IPS DF 19.7 (cell line): ENCODE measurements at regions not wholly inside any gene's neighbourhood (a gene's known extent, or its start where the extent isn't known, plus 50 kb on each side); places are given as distances from the start of the nearest gene placed in this dataset.

Source experiments
- DNase-seq: peaks from one replicate; pipeline ENCODE4 v3.0.0-alpha.2; 2013; ENCODE audit warnings: low read depth, low spot score

DNA sequence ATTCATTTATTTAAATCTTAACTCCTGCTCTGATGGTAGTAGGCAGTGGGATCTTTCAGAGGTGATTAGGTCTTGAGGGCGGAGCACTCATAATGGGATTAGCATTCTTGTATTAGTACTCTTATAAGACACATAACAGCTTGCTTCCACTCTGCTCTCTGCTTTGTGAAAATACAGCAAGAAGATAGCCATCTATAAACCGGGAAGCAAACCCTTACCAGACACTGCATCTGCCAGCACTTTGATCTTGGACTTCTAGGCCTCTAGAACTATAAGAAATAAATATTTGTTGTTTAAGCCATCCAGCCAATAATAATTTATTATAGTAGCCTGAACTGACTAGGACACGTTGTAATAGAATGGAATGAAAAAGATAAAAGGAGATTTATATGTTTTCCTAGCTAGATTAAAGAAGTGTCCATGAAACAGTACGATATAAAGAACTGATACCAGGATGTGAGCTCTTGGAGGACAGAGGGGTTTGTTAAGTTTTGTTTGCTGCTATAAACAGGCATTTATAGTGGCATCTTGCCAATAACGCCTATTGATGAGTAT, 869.9 kb downstream of the MRPL39 start:
- DNase-seq = no peak

GRCh38 chr21:24730661-24731060, 876.6 kb downstream of the MRPL39 start:
- no peak for DNase-seq

- DNase-seq = no peak
Measured at GRCh38 chr21:24729568-24729967, 877.7 kb downstream of the MRPL39 start.

GRCh38 chr21:24727803-24728440, 879.4 kb downstream of the MRPL39 start:
- DNase-seq = no peak

- no peak for DNase-seq
Measured at GRCh38 chr21:24716281-24716918, 890.9 kb downstream of the MRPL39 start.

GRCh38 chr21:24714646-24715200, 892.6 kb downstream of the MRPL39 start:
- no peak for DNase-seq

- no peak for DNase-seq
Measured at GRCh38 chr21:24705201-24705600, 902.1 kb downstream of the MRPL39 start.

DNA sequence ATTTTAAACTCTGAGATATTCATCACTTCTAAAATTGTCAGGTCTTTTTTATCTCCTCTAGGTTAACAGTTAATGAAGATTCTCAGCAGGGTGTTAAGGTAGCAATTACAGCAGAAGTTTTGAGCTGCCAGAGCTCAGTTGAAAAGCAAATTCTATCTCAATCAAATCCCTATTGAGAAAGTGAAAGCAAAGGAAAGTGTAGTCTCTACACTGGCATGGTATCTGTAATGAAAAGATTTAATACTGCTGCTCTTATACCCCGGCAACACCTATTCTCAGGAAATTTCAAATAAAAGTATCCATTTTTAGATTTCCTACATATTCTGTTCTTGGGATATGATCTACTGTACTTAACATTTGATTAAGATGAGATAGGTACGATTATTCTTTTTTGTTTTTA, 913.5 kb downstream of the MRPL39 start:
- DNase-seq = no peak

GRCh38 chr21:24681456-24681855, 925.8 kb downstream of the MRPL39 start:
- no peak for DNase-seq

- no peak for DNase-seq
Measured at GRCh38 chr21:24671901-24672300, 935.4 kb downstream of the MRPL39 start.

GRCh38 chr21:24658926-24659325, 948.4 kb downstream of the MRPL39 start:
- no peak for DNase-seq

GRCh38 chr21:24658026-24658425, 949.3 kb downstream of the MRPL39 start:
- DNase-seq = no peak

DNA sequence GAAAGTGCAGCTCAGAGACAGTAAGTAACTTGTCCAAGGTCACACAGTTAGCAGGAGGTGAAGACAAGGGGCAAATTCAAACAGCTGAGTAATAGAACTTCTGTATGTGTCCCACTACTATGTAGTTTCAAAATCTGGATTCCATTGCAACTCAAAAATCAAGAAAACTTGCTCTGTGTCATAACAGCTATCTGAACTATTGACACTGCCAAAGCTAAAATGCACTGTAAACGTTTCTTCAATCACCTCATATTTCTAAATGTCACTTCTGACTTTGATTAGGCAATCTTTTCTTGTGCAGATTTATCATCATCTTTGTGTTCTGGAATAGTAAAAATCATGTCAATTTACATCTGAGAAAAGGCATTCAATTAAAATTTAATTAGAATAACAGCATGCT, 957.6 kb downstream of the MRPL39 start:
- DNase-seq = no peak

GRCh38 chr21:24636696-24637095, 970.6 kb downstream of the MRPL39 start:
- DNase-seq = no peak

DNA sequence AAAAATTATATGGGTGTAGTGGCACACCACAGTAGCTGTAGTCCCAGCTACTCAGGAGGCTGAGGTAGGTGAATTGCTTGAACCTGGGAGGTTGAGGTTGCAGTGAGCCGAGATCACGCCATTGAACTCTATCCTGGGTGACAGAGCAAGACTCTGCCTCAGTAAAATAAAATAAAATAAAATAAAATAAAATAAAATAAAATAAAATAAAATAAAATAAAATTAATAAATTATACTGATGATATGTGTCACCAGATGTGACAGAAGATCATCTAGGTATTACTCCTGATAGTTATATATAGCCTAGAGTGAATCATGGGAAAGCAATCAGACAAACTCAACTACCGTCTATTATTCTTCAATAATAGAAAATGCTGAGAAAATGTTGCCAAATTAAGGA, 972.5 kb downstream of the MRPL39 start:
- DNase-seq = no peak

- DNase-seq = no peak
Measured at GRCh38 chr21:24628536-24628935, 978.7 kb downstream of the MRPL39 start.

- no peak for DNase-seq
Measured at GRCh38 chr21:24628046-24628445, 979.2 kb downstream of the MRPL39 start.

- DNase-seq = no peak
Measured at GRCh38 chr21:24617819-24618218, 989.5 kb downstream of the MRPL39 start.

DNA sequence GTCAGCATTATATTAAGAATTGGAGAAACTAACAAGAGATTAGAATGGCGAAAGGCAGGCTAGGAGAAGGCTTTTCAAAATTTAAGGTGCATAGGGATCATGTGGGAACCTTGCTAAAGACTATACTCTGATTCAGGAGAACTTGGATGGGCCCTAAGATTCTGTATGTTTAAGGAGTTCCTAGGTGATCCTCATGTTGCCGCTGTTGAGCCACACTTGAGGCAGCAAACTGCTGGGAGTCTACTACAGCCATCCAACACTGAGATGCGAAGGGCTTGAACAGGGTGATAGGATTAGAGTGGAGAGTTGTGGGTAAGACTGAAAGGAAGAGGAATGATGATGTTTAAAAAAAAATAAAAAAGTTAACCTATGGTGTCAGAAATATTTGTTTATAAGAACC, 1013.2 kb downstream of the MRPL39 start:
- DNase-seq = no peak

DNA sequence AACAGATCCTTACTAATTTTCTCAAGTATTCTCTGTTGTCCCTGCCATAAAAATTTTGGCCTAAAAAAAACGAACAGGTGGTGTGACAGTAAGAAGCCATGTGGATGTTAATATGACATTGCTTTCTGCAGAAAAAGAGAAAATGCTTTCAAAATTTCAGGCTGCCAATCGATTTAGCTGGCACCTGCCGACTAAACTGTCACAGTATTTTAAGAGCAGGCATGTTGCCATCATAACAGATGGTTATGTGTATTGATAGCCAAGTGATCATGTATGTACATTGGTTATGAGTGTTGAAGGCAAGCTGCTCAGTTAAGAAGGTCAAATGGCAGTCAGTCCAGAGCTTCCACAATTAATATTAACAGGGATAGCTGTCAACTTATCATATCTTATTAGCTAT, 1017.0 kb downstream of the MRPL39 start:
- no peak for DNase-seq

DNA sequence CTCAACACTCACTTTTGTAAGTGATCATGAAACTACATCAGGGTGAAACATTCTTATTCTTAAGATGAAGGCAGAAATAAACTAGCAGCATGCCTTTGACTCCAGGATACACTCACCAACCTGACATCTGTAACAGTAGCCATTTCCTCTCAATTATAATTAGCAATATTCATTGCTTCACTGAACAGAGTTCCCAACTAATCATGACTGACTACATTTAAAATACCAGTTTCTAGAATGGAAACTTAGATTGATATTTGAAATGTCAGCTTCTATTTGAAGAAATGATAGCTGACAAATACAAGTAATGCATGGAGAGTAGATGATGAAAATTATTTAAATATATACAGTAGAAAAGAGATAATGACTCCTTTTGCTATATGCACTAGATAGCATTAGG, 1023.8 kb downstream of the MRPL39 start:
- no peak for DNase-seq

DNA sequence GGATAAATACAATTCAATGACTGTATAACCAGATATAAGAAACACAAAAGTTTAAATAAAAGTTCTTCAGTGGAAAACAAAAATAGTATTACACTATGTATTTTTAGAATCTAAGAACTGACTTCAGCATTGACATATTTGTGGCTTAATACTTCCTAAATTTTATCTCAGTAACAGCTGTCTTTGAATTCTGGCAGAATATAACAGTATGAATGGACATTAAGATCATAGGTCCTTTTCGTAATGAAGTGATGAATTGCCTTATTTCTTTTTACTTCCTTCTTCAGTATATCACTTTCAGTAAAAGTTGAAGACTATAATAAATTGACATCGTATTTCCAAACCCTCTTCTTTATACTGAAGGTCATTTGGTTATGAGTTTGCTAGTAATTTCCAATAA, 1030.0 kb downstream of the MRPL39 start:
- DNase-seq = no peak

- DNase-seq = no peak
Measured at GRCh38 chr21:24561291-24561690, 1046.0 kb downstream of the MRPL39 start.
